ENCODE measurements at regions not wholly inside any gene's neighbourhood (a gene's known extent, or its start where the extent isn't known, plus 50 kb on each side); places are given as distances from the start of the nearest gene placed in this dataset.
A peak's percentile ranks its signal among the peaks of the same experiment; 100 is the strongest.

GRCh38 chr3:34312684-34313083 is 514.3 kb downstream of the PDCD6IP start:
- no peak for DNase-seq

- DNase-seq = no peak
Measured at GRCh38 chr3:34319881-34320280, 521.5 kb downstream of the PDCD6IP start.

GRCh38 chr3:34323517-34323916 is 525.1 kb downstream of the PDCD6IP start:
- no peak for DNase-seq

DNA sequence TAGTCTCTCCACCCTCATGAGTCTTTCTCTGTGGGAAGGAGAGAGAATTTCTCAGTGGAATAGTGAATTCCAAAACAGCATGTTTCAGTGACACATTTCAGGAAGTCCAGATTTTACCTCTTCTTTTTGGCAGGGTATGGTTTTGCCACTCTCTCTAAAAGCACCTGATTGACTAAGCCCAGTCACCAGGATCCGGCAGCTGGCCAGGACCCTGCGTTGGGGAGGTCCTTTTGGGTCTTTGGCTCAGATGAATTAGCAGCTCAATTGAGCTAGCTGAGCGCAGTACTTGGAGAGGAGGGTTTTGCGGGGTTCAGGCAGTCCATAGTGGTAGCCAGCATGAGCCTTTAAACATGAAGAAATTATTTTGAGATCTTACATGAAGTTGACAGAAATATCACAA is 548.2 kb downstream of the PDCD6IP start:
- no peak for DNase-seq

- DNase-seq = no peak
Measured at GRCh38 chr3:34351882-34352777, 553.7 kb downstream of the PDCD6IP start.

DNA sequence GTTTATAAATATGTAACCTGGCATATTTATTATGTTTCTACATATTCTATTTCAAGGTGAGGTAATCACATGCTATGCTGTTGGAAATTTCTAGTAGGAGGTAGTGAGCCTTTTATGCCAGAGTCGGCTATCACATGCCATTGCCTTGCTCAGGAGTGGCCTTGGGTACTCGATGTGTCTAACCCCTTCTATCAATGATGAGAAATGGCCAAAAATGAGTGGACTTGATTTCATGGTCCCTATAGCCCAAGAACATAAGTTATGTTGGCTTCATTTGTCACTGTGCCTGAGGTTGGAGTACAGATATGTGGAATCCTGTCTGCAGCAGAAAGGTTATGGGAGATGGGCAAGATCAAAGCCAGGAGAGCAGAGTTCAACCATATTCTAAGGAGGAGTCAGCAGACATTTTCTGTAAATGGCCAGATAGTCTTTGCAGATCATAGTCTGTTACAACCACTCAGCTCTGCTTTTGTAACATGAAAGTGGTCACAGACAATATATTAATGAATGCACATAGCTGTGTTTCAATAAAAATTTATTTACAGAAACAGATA is 554.4 kb downstream of the PDCD6IP start:
- no peak for DNase-seq

DNA sequence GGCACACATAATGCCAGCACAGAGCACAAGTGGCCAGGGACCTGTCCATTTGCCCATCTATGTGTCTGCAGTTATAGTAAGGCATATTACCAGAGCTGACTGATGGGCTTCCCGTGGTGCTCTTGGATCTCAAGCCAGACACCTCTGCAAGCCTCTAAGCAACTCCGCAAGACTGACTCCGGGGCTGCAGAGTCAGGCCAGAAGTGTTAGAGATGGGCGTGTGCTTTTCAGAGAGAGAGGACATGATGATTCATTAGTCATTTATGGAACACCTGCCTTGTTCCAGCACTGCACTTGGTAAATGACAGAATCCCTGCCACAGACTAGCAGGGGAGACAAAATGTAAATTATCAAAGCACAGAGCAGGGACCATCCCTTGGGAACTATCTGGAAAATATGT is 559.0 kb downstream of the PDCD6IP start:
- DNase-seq = no peak

- no peak for DNase-seq
Measured at GRCh38 chr3:34359064-34359463, 560.6 kb downstream of the PDCD6IP start.

- DNase-seq = no peak
Measured at GRCh38 chr3:34360713-34361112, 562.3 kb downstream of the PDCD6IP start.

DNA sequence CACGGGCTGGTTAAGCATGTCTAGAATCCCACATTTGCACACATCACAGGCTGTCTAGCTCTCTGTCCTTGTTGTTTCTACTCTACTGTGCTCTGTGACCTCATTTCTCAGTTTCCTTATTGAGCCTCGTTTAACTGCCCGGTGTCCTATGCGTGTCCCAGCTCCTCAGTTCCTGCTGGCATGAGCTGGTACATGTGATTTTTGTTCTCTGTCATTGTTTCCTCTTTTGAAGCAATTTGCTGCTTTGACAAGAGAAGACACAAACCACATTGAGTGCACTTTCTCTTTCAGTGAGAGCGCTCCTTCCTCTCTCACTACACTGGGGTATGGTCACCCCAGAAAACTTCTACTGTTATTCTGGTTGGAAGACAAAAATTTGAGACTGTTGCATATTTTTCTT is 563.5 kb downstream of the PDCD6IP start:
- peak in 1 of 5 experiments; percentile 44 for DNase-seq

DNA sequence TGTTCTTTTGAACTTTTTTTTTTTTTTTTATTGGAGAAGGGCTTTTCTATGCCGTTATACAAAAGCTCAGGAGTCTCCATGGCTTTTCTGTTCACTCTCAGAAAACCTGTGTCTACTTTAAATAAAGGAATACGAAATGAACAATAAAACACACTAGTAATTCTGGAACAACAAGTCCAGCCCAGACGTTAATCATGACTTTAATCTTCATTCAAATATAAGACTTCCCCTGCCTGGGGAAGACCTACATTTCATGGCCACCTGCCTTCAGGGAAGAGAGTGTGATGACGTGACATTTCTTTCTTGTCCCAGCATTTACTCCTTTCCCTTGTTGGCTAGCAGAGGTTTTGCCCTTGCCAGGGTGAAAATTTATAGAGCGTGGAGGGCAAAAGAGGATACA is 564.5 kb downstream of the PDCD6IP start:
- no peak for DNase-seq

GRCh38 chr3:34363881-34364280 is 565.5 kb downstream of the PDCD6IP start:
- no peak for DNase-seq

DNA sequence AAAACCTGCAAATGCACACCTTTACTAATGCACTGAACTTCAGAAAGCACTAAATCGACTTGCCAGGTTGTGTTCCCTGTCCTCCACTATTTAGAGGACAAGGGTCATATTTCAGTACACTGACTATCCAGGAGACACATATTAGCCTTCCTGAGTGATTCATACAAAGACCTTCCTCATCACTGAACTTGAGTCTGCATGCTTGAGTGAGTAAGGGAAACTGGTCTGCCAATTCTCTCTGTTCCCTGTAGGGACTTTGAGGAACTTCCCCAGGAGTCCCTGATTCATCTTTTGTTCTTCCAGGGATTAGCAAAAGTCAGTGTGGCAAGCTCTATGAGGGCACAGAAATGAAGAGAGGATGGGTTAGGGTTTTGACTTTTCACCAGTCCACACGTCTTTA is 565.9 kb downstream of the PDCD6IP start:
- DNase-seq = no peak

GRCh38 chr3:34365231-34365630 is 566.8 kb downstream of the PDCD6IP start:
- DNase-seq = no peak

GRCh38 chr3:34365771-34366170 is 567.3 kb downstream of the PDCD6IP start:
- DNase-seq = no peak

GRCh38 chr3:34367521-34367920 is 569.1 kb downstream of the PDCD6IP start:
- DNase-seq = no peak

DNA sequence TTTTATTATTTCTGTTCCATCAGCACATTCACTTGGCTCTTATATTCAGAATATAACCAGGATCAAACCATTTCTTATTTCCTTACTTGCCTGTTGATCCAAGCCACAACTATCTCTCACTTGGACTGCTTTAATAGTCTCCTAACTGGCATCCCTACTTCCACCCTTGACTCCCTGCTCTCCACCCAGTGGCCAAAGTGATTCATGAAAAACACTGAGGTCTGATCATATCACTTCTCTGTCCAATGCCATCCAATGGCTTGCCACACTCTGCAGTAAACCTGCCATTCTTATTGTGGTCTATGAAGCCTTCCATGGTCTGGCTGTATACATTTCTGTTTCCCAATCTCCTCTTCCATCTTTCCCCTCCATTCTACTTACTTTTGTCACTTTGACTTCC is 576.1 kb downstream of the PDCD6IP start:
- no peak for DNase-seq

DNA sequence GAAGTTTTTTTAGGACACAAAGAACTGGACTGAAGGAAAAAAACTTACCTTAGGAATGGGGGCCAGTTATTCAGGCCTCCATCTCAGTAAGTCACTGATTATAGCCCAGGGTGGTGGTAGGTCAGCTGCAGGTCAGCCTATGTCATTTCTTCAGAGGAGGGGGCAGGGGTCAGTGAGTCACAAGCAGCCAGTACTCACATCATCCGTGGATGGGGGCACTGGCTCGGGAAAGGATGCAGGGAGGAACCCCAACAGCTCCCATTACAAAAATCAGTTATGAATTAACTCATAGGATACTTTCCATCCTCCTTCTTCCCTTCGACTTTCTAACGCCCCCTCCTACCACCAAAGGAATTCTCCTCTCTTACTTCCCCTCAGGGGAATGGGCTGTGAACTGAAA is 578.3 kb downstream of the PDCD6IP start:
- DNase-seq = no peak

GRCh38 chr3:34377961-34378360 is 579.5 kb downstream of the PDCD6IP start:
- no peak for DNase-seq

DNA sequence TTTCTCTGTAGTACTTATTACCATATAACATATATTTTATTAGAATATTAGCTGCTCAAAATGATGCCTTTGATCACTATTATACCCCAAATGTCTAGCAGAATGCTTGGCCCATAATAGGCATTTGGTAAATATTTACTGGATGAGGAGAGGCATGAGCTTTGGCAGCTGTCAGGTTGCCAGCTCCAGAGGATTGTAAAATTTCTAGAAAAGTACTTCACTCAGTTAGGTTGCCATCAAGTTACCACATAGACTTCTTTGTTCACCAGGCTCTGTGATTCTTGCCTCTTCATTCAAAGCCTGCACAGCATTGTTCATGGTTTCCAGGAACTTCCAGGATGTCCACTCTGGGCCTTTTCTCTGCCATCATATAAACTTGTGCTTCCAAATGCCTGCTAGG is 582.8 kb downstream of the PDCD6IP start:
- DNase-seq = no peak

GRCh38 chr3:34382859-34383258 is 584.4 kb downstream of the PDCD6IP start:
- DNase-seq = no peak

GRCh38 chr3:34386309-34386708 is 587.9 kb downstream of the PDCD6IP start:
- no peak for DNase-seq

- no peak for DNase-seq
Measured at GRCh38 chr3:34387826-34388564, 589.6 kb downstream of the PDCD6IP start.

DNA sequence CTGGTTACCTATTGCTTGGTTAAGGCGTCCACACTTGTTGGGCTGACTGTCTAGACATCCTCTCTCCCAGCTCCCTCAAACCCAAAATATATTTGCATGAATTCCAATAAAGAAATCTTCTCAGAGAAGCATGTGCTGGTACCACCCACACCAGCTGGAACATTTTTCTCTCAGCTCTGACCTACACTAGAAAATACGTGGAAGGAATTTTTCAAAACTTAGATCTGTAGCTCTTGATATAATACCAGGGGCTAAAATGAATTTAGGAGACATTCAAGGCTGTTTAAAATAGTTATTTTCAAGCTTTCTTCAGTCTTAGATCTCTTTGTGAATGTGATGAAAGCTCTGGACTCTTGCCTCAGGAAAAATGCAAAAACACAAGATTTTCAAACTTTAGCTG is 590.4 kb downstream of the PDCD6IP start:
- no peak for DNase-seq

Data from T-helper 2 cell (primary cell).